ENCODE measurements at regions not wholly inside any gene's neighbourhood (a gene's known extent, or its start where the extent isn't known, plus 50 kb on each side); places are given as distances from the start of the nearest gene placed in this dataset.
A peak's percentile ranks its signal among the peaks of the same experiment; 100 is the strongest.
"Not testable (repeated sequence)": the region's sequence is repeated elsewhere in the genome, so short reads cannot be mapped to it uniquely, and the experiment has no call there.

GRCh38 chr6:122859676-122860075, 70.6 kb downstream of the SMPDL3A start:
- H3K27ac ChIP-seq = no peak overlapping the region
- H3K36me3 ChIP-seq = no peaks in the 10 kb centered on the region
- no peaks in the 10 kb centered on the region for H3K4me1 ChIP-seq
- H3K27me3 ChIP-seq = no peaks in the 10 kb centered on the region
- DNase-seq = no peak
- no peak overlapping the region for H3K4me3 ChIP-seq
- H3K9me3 ChIP-seq (replicated peaks) = no peaks in the 10 kb centered on the region

- no peak overlapping the region for H3K4me3 ChIP-seq
- H3K9me3 ChIP-seq (replicated peaks) = no peaks in the 10 kb centered on the region
- H3K27ac ChIP-seq = no peak overlapping the region
- H3K27me3 ChIP-seq = no peaks in the 10 kb centered on the region
- no peaks in the 10 kb centered on the region for H3K4me1 ChIP-seq
- no peak for DNase-seq
- no peaks in the 10 kb centered on the region for H3K36me3 ChIP-seq
Observed at GRCh38 chr6:122861594-122861993, 72.5 kb downstream of the SMPDL3A start.

- Histone ChIP-seq H3K9me3 (replicated peaks) (no peaks in the 10 kb centered on the region), H3K27me3 (no peaks in the 10 kb centered on the region), H3K36me3 (no peaks in the 10 kb centered on the region), H3K4me3 (no peak overlapping the region), H3K27ac (no peak overlapping the region), H3K4me1 (no peaks in the 10 kb centered on the region)
- no peak for DNase-seq
Observed at GRCh38 chr6:122868137-122868536, 79.1 kb downstream of the SMPDL3A start.

- Histone ChIP-seq H3K4me3 (no peak overlapping the region), H3K36me3 (no peaks in the 10 kb centered on the region), H3K27ac (no peak overlapping the region), H3K9me3 (replicated peaks) (no peaks in the 10 kb centered on the region), H3K4me1 (peaks cover 7% of the 10 kb centered on the region), H3K27me3 (no peaks in the 10 kb centered on the region)
- peak; percentile 50 to 72 for DNase-seq
Observed at GRCh38 chr6:122869437-122870024, 80.5 kb downstream of the SMPDL3A start.

GRCh38 chr6:122871079-122871478, 82.0 kb downstream of the SMPDL3A start:
- H3K4me3 ChIP-seq = no peak overlapping the region
- H3K9me3 ChIP-seq (replicated peaks) = no peaks in the 10 kb centered on the region
- no peak overlapping the region for H3K27ac ChIP-seq
- H3K4me1 ChIP-seq = peaks cover 13% of the 10 kb centered on the region
- no peaks in the 10 kb centered on the region for H3K36me3 ChIP-seq
- DNase-seq = no peak
- H3K27me3 ChIP-seq = no peaks in the 10 kb centered on the region

- DNase-seq = no peak
- H3K36me3 ChIP-seq = no peaks in the 10 kb centered on the region
- H3K9me3 ChIP-seq (replicated peaks) = no peaks in the 10 kb centered on the region
- no peak overlapping the region for H3K27ac ChIP-seq
- H3K27me3 ChIP-seq = no peaks in the 10 kb centered on the region
- no peak overlapping the region for H3K4me3 ChIP-seq
- peaks cover 13% of the 10 kb centered on the region for H3K4me1 ChIP-seq
Observed at GRCh38 chr6:122872311-122872710, 83.3 kb downstream of the SMPDL3A start.

- Histone ChIP-seq H3K9me3 (replicated peaks) (no peaks in the 10 kb centered on the region), H3K4me3 (no peak overlapping the region), H3K4me1 (peaks cover 13% of the 10 kb centered on the region), H3K27me3 (no peaks in the 10 kb centered on the region), H3K36me3 (no peaks in the 10 kb centered on the region), H3K27ac (no peak overlapping the region)
- no peak for DNase-seq
Observed at GRCh38 chr6:122877302-122877701, 88.2 kb downstream of the SMPDL3A start.

- Histone ChIP-seq H3K27me3 (no peaks in the 10 kb centered on the region), H3K9me3 (replicated peaks) (no peaks in the 10 kb centered on the region), H3K27ac (no peak overlapping the region), H3K36me3 (no peaks in the 10 kb centered on the region), H3K4me1 (peaks cover 13% of the 10 kb centered on the region), H3K4me3 (no peak overlapping the region)
- DNase-seq = no peak
Observed at GRCh38 chr6:122878796-122879195, 89.7 kb downstream of the SMPDL3A start.

- Histone ChIP-seq H3K27ac (no peak overlapping the region), H3K4me1 (no peaks in the 10 kb centered on the region), H3K27me3 (no peaks in the 10 kb centered on the region), H3K36me3 (no peaks in the 10 kb centered on the region), H3K9me3 (replicated peaks) (no peaks in the 10 kb centered on the region), H3K4me3 (no peak overlapping the region)
- DNase-seq = no peak
Observed at GRCh38 chr6:122886481-122886880, 97.4 kb downstream of the SMPDL3A start.

GRCh38 chr6:122887941-122888340, 98.9 kb downstream of the SMPDL3A start:
- Histone ChIP-seq H3K27me3 (no peaks in the 10 kb centered on the region), H3K36me3 (no peaks in the 10 kb centered on the region)

GRCh38 chr6:122888680-122889079, 99.6 kb downstream of the SMPDL3A start:
- H3K36me3 ChIP-seq; H3K4me3 ChIP-seq; H3K27me3 ChIP-seq; DNase-seq; H3K27ac ChIP-seq; H3K9me3 ChIP-seq (replicated peaks); H3K4me1 ChIP-seq: not testable (repeated sequence)

More at GRCh38 chr6:122887941-122888340, 98.9 kb downstream of the SMPDL3A start:
- H3K4me3 ChIP-seq = no peak overlapping the region
- no peak for DNase-seq
- no peak overlapping the region for H3K27ac ChIP-seq
- H3K9me3 ChIP-seq (replicated peaks) = no peaks in the 10 kb centered on the region
- no peaks in the 10 kb centered on the region for H3K4me1 ChIP-seq

GRCh38 chr6:122890250-122890649, 101.2 kb downstream of the SMPDL3A start:
- H3K27me3 ChIP-seq = no peaks in the 10 kb centered on the region
- H3K4me3 ChIP-seq = no peak overlapping the region
- no peak for DNase-seq
- H3K27ac ChIP-seq = no peak overlapping the region
- H3K9me3 ChIP-seq (replicated peaks) = no peaks in the 10 kb centered on the region
- no peaks in the 10 kb centered on the region for H3K36me3 ChIP-seq
- H3K4me1 ChIP-seq = no peaks in the 10 kb centered on the region

- no peak overlapping the region for H3K27ac ChIP-seq
- H3K4me3 ChIP-seq = no peak overlapping the region
- no peaks in the 10 kb centered on the region for H3K36me3 ChIP-seq
- no peaks in the 10 kb centered on the region for H3K4me1 ChIP-seq
- no peaks in the 10 kb centered on the region for H3K9me3 ChIP-seq (replicated peaks)
- no peaks in the 10 kb centered on the region; the same call in 1 of the 2 replicates for H3K27me3 ChIP-seq
- no peak for DNase-seq
Observed at GRCh38 chr6:122894791-122895190, 101.2 kb upstream of the CLVS2 start.

GRCh38 chr6:122902326-122902725, 93.7 kb upstream of the CLVS2 start:
- Histone ChIP-seq H3K4me1 (no peaks in the 10 kb centered on the region), H3K9me3 (replicated peaks) (no peaks in the 10 kb centered on the region), H3K36me3 (no peaks in the 10 kb centered on the region), H3K27ac (no peak overlapping the region), H3K27me3 (no peaks in the 10 kb centered on the region; the same call in 1 of the 2 replicates), H3K4me3 (no peak overlapping the region)
- DNase-seq = no peak

- Histone ChIP-seq H3K27ac (no peak overlapping the region), H3K4me3 (no peak overlapping the region), H3K27me3 (no peaks in the 10 kb centered on the region), H3K36me3 (no peaks in the 10 kb centered on the region), H3K9me3 (replicated peaks) (no peaks in the 10 kb centered on the region), H3K4me1 (no peaks in the 10 kb centered on the region)
- DNase-seq = no peak
Observed at GRCh38 chr6:122903266-122903915, 92.6 kb upstream of the CLVS2 start.

- DNase-seq = no peak
- H3K4me1 ChIP-seq = no peaks in the 10 kb centered on the region
Observed at GRCh38 chr6:122904166-122904565, 91.9 kb upstream of the CLVS2 start.

More at GRCh38 chr6:122904166-122904565, 91.9 kb upstream of the CLVS2 start:
- no peaks in the 10 kb centered on the region for H3K9me3 ChIP-seq (replicated peaks)
- H3K4me3 ChIP-seq = no peak overlapping the region
- H3K27ac ChIP-seq = no peak overlapping the region
- H3K27me3 ChIP-seq = no peaks in the 10 kb centered on the region
- no peaks in the 10 kb centered on the region for H3K36me3 ChIP-seq
